ENCODE measurements at regions not wholly inside any gene's neighbourhood (a gene's known extent, or its start where the extent isn't known, plus 50 kb on each side); places are given as distances from the start of the nearest gene placed in this dataset.

DNA sequence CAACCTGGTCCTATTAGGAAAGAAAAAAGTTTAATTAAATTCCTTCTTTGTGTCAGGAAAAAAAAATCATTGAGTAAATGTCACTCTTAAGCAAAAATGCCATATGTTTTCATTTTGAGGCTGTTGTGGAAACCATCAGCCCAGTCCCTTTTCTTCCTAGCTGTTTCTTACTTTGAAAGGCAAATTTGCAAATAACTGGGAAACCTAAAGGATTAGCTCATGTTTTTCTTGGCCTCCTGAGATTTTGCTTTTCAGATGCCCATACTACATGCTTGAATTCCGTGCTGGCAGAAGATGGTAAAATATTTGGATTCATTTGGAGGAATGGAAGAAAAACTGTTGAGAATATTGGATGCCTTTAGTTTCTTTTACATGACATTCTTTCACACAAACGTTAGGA, 182.1 kb upstream of the ADAMTS5 start:
- ATAC-seq (ENCODE audit: low read depth), result no peak
- Mint-ChIP-seq H3K36me3 (ENCODE audit: low read depth) (no peaks in the 10 kb centered on the region), H3K4me3 (no peak overlapping the region), H3K27me3 (no peaks in the 10 kb centered on the region), H3K27ac (no peak overlapping the region), H3K4me1 (no peaks in the 10 kb centered on the region), H3K9me3 (peaks cover 8% of the 10 kb centered on the region)
- CTCF ChIA-PET, result no interaction called here
- DNase-seq, result no peak
- TF ChIP-seq, protein P1, sequence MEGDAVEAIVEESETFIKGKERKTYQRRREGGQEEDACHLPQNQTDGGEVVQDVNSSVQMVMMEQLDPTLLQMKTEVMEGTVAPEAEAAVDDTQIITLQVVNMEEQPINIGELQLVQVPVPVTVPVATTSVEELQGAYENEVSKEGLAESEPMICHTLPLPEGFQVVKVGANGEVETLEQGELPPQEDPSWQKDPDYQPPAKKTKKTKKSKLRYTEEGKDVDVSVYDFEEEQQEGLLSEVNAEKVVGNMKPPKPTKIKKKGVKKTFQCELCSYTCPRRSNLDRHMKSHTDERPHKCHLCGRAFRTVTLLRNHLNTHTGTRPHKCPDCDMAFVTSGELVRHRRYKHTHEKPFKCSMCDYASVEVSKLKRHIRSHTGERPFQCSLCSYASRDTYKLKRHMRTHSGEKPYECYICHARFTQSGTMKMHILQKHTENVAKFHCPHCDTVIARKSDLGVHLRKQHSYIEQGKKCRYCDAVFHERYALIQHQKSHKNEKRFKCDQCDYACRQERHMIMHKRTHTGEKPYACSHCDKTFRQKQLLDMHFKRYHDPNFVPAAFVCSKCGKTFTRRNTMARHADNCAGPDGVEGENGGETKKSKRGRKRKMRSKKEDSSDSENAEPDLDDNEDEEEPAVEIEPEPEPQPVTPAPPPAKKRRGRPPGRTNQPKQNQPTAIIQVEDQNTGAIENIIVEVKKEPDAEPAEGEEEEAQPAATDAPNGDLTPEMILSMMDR (IDR thresholded peaks at IDR 0.05), result no peak
- POLR2A ChIA-PET, result no interaction called here
- intact Hi-C loops (cut with micrococcal nuclease), result no loop called here

DNA sequence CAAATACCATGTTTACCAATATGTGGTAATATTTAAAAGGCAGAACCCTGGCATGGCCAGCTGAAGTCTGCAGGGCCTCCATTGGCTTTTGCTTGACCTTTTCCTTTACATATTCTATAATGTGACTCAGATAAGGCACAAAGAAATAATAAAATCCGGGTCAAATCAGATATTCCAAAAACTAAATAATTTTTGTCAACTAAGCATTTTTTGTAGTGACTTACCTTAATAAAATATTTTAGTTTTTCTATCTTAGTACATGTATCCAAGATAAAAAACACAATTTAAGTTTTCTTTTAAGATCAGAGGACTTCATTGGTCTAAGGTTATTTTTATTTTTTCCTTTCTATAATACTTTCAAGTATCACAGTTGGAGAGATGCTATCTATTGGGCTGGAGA, 179.4 kb upstream of the ADAMTS5 start:
- H3K4me1 Mint-ChIP-seq, result no peaks in the 10 kb centered on the region
- CTCF ChIA-PET, result no interaction called here

DNA sequence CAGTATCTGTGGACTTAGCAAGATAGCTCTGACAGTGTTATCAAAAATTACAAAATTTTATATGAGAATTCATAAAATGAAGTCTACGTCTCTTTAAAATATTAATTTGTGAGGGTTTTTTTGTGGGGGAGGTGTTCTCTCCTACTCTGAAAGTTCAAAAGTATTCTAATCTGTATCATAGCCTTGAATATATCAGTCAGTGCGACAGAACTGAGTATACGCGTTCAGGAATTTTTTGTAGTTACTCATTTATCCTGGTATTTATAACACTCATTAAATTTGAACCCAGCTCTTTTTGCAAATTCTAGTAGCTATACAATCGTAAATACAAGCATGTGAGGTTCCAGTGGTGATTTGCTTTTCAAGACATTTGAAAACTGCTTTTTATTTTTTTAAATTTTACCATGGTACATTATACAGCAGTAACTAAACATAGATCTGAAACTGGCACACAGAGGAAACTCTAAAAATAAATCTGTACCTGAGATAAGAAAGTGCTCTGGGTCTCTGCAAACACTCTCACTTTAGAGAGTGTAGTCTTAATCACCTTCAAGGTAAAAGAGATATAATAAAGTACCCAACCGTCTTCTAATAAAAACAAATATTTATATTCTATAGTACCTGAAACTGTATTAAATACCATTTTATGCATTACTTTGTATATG, 178.4 kb upstream of the ADAMTS5 start:
- Mint-ChIP-seq H3K4me1 (no peaks in the 10 kb centered on the region), H3K27me3 (no peaks in the 10 kb centered on the region), H3K36me3 (ENCODE audit: low read depth) (no peaks in the 10 kb centered on the region), H3K9me3 (peaks cover 5% of the 10 kb centered on the region), H3K27ac (no peak overlapping the region), H3K4me3 (no peak overlapping the region)
- intact Hi-C loops (cut with micrococcal nuclease), result no loop called here
- POLR2A ChIA-PET, result no interaction called here
- CTCF ChIA-PET, result no interaction called here
- ATAC-seq (ENCODE audit: low read depth) (no peak), DNase-seq (no peak)
- TF ChIP-seq, protein P1 (IDR thresholded peaks at IDR 0.05), result no peak

More for the DNA sequence above, 179.4 kb upstream of the ADAMTS5 start:
- Mint-ChIP-seq H3K27ac (no peak overlapping the region), H3K9me3 (no peaks in the 10 kb centered on the region), H3K27me3 (no peaks in the 10 kb centered on the region), H3K4me3 (no peak overlapping the region), H3K36me3 (ENCODE audit: low read depth) (no peaks in the 10 kb centered on the region)
- TF ChIP-seq, protein P1 (IDR thresholded peaks at IDR 0.05), result no peak
- DNase-seq, result no peak
- ATAC-seq (ENCODE audit: low read depth), result no peak
- intact Hi-C loops (cut with micrococcal nuclease), result no loop called here
- POLR2A ChIA-PET, result no interaction called here

DNA sequence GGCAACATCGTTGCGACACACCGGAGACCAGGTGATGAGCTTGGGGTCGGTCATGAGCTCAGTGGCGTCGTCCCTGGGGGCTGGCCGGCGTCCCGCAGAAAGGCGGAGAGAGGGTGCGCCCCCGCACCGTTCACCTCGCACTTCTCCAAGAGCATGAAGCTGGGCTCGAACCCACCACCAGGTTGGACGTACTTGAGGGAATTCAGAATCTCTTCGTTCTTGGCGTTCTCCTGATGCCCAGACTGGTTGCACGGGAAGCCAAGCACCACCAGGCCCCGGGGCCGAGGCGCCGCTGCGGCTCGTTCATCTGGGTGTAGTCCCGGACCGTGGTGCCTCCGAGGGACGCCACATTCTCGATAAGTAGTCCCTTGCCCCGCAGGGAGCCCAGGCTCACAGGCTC, 176.6 kb upstream of the ADAMTS5 start:
- POLR2A ChIA-PET, result no interaction called here
- intact Hi-C loops (cut with micrococcal nuclease), result no loop called here
- ATAC-seq (ENCODE audit: low read depth) (no peak), DNase-seq (no peak)
- CTCF ChIA-PET, result no interaction called here
- peaks cover 5% of the 10 kb centered on the region for H3K9me3 Mint-ChIP-seq
- no peaks in the 10 kb centered on the region for H3K4me1 Mint-ChIP-seq
- no peaks in the 10 kb centered on the region for H3K27me3 Mint-ChIP-seq
- TF ChIP-seq, protein P1 (IDR thresholded peaks at IDR 0.05), result no peak
- no peaks in the 10 kb centered on the region for H3K36me3 Mint-ChIP-seq (ENCODE audit: low read depth)
- no peak overlapping the region for H3K27ac Mint-ChIP-seq
- H3K4me3 Mint-ChIP-seq, result no peak overlapping the region

DNA sequence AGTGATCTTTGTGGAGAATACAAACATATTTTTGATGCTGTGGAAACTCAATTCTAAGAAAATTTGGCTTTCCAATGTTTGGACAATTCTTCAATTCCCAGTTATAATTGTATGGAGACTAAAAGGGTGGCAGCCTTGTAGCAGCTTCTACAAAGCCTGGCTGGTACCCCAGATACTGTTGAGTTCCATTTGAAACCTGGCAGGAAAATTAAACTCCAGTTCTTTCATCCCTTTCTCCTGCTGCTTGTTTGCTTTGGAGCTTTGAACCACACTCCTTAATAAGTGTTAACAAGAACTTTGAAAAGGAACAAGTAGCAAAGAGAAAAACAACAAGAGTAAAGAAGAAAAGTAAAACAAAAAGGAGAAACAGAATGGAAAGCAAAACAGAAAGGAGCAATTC, 172.6 kb upstream of the ADAMTS5 start:
- TF ChIP-seq, protein P1 (IDR thresholded peaks at IDR 0.05), result no peak
- H3K9me3 Mint-ChIP-seq, result peaks cover 5% of the 10 kb centered on the region
- no peak overlapping the region for H3K4me3 Mint-ChIP-seq
- no peak for DNase-seq
- H3K27me3 Mint-ChIP-seq, result no peaks in the 10 kb centered on the region
- H3K27ac Mint-ChIP-seq, result no peak overlapping the region
- POLR2A ChIA-PET, result no interaction called here
- no peaks in the 10 kb centered on the region for H3K4me1 Mint-ChIP-seq
- intact Hi-C loops (cut with micrococcal nuclease), result no loop called here
- H3K36me3 Mint-ChIP-seq (ENCODE audit: low read depth), result no peaks in the 10 kb centered on the region
- no peak for ATAC-seq (ENCODE audit: low read depth)
- CTCF ChIA-PET, result no interaction called here

All from activated B cell treated with CpG ODN at 0.5 μM for 24 hours (primary cell).